ENCODE measurements at regions not wholly inside any gene's neighbourhood (a gene's known extent, or its start where the extent isn't known, plus 50 kb on each side); places are given as distances from the start of the nearest gene placed in this dataset.

- H3K36me3 ChIP-seq (ENCODE audit: control insufficient read depth in 2 of 2, extremely low read depth in 1 of 2, insufficient read depth in 2 of 2, low read length in 2 of 2) = no peaks in the 10 kb centered on the region
- no peaks in the 10 kb centered on the region for H3K27me3 ChIP-seq (ENCODE audit: control insufficient read depth in 2 of 2, insufficient read depth in 2 of 2, low read length in 2 of 2)
- FAIRE-seq = no peak
- H3K4me1 ChIP-seq (ENCODE audit: control insufficient read depth, extremely low read depth, insufficient read depth, low read length) = no peaks in the 10 kb centered on the region
- ChIA-PET POLR2A (no interaction called here), CTCF (no interaction called here)
- H2AFZ ChIP-seq (ENCODE audit: low read depth, low read length) = no peak overlapping the region
- TF ChIP-seq CTCF (IDR thresholded peaks at IDR 0.05; ENCODE audit: extremely low read depth in 1 of 2, insufficient read depth in 1 of 2, low read depth in 1 of 2, low read length in 2 of 2) = no peak
- TF ChIP-seq, protein P1, sequence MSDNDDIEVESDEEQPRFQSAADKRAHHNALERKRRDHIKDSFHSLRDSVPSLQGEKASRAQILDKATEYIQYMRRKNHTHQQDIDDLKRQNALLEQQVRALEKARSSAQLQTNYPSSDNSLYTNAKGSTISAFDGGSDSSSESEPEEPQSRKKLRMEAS (IDR thresholded peaks at IDR 0.05; ENCODE audit: insufficient read depth, insufficient read length) = no peak
- TF ChIP-seq JUN (IDR thresholded peaks at IDR 0.05; ENCODE audit: borderline replicate concordance, insufficient read depth, insufficient read length, low read depth) = no peak
- TF ChIP-seq FOS (IDR thresholded peaks at IDR 0.05; ENCODE audit: borderline replicate concordance, insufficient read depth, low read length) = no peak
- no peak for TF ChIP-seq MYC (IDR thresholded peaks at IDR 0.05; ENCODE audit: low read depth, low read length)
- no peak for TF ChIP-seq POLR2A (IDR thresholded peaks at IDR 0.05; ENCODE audit: low read depth, low read length)
- TF ChIP-seq EZH2 (IDR thresholded peaks at IDR 0.05; ENCODE audit: borderline replicate concordance, low read depth, low read length, severe bottlenecking) = no peak
- TF ChIP-seq GATA2 (IDR thresholded peaks at IDR 0.05; ENCODE audit: insufficient read depth, insufficient read length, low read depth, low read length) = no peak
- TF ChIP-seq POLR2AphosphoS5 (IDR thresholded peaks at IDR 0.05; ENCODE audit: insufficient read depth, low read depth, low read length) = no peak
- no peaks in the 10 kb centered on the region for H4K20me1 ChIP-seq (replicated peaks; ENCODE audit: control insufficient read depth, extremely low read depth, insufficient read depth, low read length)
- H3K9ac ChIP-seq (replicated peaks; ENCODE audit: extremely low read depth, insufficient read depth, low read length) = no peak overlapping the region
- no peak overlapping the region for H3K4me2 ChIP-seq (ENCODE audit: insufficient read depth, low read length)
- no peak for DNase-seq (ENCODE audit: low read depth, low spot score)
- H3K9me1 ChIP-seq (replicated peaks; ENCODE audit: control insufficient read depth, extremely low read depth, insufficient read depth, low read length) = no peaks in the 10 kb centered on the region
- no TSS peak for BruUV-seq (replicated peaks)
- dilution Hi-C loops (cut with MboI; ENCODE audit: extremely low pct_ligation_motif_present, low sequenced_read_pairs) = no loop called here
- H3K79me2 ChIP-seq (ENCODE audit: control insufficient read depth, insufficient read depth, low read length) = no peaks in the 10 kb centered on the region
- intact Hi-C loops (cut with micrococcal nuclease) = no loop called here
- H3K9me3 ChIP-seq (replicated peaks; ENCODE audit: control insufficient read depth, insufficient read depth, low read length) = no peaks in the 10 kb centered on the region
- H3K27ac ChIP-seq (ENCODE audit: insufficient read depth, low read depth, low read length) = no peak overlapping the region
- H3K4me3 ChIP-seq (replicated peaks in 1 of 3; ENCODE audit: insufficient read depth in 1 of 3, low read depth in 1 of 3, low read length in 3 of 3) = no peak overlapping the region
Observed at GRCh38 chr5:8930021-8930420, 615.9 kb downstream of the SEMA5A start.

Data from endothelial cell of umbilical vein (primary cell).